Stimulated activated CD4-positive, alpha-beta T cell treated with anti-CD3 and anti-CD28 coated beads, TNF-alpha, amount 100 ng/mL, for 4 hours (primary cell): ENCODE measurements at regions not wholly inside any gene's neighbourhood (a gene's known extent, or its start where the extent isn't known, plus 50 kb on each side); places are given as distances from the start of the nearest gene placed in this dataset.
"Not testable (repeated sequence)": the region's sequence is repeated elsewhere in the genome, so short reads cannot be mapped to it uniquely, and the experiment has no call there.

Experiments used
- DNase-seq, 3 experiments: peaks; one replicate each; pipeline ENCODE4 v3.0.0-alpha.2; 2020; ENCODE audit warnings: low read depth in 3 of 3

DNA sequence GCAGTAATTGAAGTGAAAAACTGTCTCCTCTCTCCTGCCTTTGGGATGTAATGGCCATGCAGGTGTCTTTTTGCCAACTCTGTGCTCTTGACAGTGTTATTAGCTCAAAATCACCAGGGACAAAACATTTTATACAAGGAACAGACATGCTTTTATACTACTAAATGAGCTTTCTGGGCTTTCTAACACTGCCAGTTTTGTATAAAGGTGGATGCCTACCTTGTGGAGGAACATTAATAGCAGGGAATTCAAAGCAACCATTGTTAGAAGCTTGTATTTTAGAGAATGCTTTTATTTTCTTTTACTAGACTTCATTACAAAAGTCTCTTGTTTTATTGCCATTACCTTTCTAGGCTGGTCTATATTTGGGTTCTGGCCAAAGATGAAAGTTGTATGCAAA, 54.7 kb upstream of the ARSJ start:
- DNase-seq, result no peak

DNA sequence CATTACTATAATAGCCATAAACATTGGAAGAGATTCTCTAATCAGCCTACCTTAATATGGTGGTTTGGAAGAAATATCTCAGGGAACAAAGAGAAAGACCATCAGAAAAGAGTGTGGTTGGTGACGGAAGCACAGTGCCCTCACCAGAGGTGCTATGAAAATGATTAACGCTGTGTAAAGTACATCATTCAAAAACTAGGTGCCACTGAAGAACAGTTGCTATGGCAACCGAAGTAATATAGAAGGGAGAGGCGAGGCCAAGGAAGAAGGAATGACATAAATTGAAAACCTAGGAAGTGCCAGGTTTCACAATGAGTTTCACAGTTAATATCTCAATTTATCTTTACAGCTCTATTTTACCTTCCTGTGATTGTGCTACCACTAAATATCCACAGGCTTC, 57.0 kb upstream of the ARSJ start:
- no peak for DNase-seq

DNA sequence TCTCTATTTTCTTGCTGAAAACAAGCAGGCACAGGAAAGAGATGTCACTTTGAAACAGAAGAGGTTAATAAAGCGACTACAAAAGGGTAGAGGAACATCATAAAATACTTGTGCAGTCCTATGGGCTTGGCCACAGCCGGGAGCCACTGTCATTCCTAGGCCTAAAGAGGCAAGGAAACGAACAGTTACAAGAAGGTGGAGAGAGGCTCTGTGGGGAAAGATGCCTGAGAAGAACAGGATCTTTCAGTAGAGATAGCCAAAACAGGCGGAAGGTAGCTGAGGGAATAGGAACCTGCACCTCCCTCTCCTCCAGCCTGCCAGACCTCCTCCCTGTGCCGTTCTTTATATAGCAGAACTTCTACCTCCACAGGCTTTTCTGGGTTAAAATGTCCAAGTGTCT, 57.4 kb upstream of the ARSJ start:
- DNase-seq, result no peak

DNA sequence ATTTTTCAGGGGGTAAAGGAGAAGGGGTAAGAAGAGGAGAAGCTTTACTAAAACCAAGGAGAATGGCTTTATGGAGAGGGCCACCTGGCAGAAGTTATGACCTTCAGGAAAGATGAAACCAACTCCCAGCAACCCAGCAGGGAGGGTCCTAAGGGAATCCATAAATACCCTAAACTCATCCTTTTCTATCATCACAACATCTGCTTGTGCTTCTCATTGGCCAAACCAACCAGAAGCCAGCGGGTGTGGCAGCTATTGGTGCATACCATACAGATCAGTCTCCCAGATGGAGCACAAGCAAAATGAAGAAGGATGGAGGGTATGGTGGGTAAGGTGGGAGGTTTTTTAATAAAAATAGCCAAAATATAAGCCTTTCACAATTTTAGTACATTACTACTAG, 58.5 kb upstream of the ARSJ start:
- DNase-seq, result no peak

DNA sequence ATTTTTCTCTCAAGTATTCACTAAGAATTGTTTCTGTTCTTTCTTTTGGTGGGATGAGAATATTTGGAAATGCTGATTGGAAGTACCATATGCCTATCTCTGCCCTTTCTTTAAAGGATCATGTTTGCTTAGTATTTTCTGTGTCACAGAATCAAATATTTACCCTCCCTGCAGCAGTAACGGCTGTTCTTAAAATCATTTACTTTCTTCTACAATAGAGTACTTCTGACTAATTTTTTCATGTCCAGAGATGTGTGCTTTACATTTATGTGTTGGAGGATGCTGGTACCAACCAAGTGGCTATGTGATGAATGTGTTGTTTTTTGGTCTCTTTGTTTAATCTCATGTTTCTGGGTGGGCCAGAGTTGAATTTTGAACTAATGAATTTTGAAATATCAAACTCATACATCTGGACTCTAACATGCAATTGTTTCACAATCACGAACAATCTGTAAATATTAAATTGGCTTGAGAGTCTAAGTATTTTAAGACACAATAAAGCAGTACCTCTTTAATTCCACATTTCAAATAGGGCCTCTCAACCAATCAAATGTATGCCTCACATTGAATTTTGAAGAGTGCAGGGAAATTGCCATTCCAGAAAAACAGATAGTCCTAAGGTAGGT, 59.4 kb upstream of the ARSJ start:
- no peak for DNase-seq

DNA sequence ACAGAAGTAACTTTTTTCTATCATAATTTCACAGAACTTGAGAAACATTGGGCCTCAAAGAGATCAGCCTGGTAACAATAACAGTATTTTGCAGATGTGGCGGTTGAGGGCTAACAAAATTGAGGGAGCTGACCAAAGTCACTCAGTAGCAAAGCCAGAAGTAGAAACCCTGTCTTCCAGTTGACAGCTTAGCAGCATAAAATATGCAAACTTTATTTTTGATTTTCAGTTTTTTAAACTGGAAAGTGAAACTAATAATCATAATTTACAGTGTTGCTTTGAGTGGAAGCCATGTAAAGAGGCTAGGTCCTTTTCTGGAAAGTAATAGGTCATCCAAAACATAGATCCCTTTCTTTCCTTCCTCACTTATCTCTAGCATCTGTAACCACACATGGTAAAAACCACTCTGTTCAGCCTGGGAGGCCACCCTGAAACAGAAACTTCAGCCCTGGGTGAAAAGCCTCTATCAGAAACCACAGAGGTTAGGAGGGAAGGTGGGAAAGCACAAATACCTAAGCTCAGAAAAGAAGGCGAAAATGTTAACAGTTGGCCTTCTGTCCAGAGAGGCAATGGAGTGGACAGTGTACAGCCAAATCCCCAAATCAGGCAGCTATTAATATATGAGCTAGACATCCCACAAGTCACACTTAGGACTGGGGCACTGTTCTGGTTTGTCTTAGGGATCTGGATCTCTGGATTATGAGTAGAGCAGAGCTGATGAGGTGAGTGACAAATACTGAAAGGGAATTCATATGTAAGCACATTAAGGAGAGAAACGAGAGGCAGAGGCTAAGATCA, 61.1 kb upstream of the ARSJ start:
- no peak for DNase-seq

DNA sequence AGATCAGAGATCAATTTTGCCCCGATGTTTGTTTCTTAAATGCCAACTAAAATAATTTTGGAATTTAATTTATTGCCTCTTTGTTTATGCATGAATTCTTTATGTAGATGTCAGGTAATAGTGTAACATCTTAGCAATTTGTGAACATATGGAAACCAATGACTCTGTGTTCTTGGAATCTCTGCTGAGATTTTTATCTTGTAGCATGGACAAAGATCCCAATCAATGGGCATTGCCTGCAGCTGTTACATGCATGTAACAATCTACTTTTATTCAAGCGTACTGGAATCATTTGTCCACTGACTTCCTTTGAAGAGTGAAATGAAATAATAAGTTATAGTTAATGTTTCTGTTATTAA, 61.6 kb upstream of the ARSJ start:
- no peak for DNase-seq

DNA sequence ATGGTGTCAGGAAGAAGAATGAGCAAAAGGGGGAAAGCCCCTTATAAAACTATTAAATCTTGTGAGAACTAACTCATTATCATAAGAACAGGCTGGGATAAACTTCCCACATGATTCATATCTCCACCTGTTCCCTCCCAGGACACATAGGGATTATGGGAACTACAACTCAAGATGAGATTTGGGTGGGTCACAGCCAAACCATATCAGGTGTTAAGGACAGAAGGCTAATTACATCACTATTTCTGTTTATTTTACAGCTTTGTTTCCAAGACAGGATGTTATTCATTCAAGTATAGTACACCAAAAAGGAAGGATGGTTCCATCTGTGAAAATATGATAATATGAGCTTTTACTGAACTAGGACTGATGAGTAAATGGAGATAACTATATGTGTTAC, 63.7 kb upstream of the ARSJ start:
- DNase-seq, result no peak

DNA sequence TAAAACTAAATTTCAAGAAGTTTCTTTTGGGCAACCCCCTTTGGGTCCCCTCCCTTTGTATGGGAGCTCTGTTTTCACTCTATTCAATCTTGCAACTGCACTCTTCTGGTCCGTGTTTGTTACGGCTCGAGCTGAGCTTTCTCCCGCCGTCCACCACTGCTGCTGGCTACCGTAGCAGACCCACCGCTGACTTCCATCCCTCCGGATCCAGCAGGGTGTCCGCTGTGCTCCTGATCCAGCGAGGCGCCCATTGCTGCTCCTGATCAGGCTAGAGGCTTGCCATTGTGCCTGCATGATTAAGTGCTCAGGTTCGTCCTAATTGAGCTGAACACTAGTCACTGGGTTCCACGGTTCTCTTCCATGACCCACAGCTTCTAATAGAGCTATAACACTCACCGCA, 64.9 kb upstream of the ARSJ start:
- DNase-seq, result not testable (repeated sequence)

DNA sequence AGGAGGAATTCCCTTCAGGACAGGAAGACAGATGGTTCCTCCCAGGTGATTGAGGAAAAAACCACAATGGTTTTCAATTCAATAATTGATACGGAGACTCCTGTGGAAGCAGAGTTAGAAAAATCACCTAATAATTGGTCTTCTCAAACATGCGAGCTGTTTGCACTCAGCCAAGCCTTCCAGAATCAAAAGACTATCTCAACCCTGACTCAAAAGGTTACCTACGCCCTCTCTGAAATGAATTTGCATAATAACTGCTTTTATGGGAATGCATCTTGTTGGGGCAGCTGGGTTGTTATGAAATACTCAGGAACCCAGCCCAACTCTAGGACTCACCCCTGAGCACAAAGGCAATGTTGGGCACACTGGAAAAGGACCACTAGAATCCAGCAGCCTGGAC, 66.9 kb upstream of the ARSJ start:
- no peak for DNase-seq

DNA sequence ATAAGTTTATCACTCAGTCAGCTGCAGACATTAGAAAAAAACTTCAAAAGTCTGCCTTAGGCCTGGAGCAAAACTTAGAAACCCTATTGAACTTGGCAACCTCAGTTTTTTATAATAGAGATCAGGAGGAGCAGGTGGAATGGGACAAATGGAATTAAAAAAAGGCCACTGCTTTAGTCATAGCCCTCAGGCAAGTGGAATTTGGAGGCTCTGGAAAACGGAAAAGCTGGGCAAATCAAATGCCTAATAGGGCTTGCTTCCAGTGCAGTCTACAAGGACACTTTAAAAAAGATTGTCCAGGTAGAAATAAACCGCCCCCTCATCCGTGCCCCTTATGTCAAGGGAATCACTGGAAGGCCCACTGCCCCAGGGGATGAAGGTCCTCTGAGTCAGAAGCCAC, 68.7 kb upstream of the ARSJ start:
- not testable (repeated sequence) for DNase-seq

DNA sequence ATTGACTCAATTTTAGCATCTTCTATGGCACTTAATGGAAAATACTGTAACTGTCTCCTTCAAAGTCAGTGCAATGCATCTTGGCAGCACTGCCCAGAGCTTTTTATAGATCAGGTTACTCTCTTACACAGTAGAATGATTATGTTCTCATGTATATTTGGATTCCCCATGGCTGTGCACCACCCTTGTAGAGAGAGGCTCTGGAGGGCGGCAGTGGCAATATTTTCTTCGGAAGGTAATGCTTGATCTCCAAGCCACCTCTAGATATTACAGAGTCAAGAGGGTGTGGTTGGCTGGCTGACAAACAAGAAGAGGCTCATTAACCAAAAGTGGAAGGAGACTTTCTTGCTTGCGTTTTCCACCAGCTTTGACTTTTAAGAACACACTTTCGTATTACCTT, 72.8 kb upstream of the ARSJ start:
- DNase-seq, result no peak

DNA sequence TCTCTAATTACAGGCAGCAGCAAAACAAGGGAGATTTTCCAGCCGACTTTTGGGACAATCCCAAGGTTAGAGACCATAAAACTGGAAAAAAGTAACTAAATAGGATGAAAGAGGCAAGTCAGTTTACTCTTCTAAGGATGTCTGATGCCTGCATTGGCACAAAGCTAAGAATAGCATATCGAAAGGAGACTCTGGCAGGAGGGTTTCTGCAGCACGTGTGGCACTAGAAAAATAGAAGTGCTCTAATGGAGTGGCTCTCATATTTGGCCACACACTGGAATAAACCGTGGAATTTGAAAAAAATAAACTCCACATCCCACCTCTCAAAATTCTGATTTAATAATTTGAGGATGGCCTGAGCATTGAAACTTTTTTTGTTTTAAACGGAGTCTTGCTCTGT, 77.2 kb upstream of the ARSJ start:
- DNase-seq, result no peak

DNA sequence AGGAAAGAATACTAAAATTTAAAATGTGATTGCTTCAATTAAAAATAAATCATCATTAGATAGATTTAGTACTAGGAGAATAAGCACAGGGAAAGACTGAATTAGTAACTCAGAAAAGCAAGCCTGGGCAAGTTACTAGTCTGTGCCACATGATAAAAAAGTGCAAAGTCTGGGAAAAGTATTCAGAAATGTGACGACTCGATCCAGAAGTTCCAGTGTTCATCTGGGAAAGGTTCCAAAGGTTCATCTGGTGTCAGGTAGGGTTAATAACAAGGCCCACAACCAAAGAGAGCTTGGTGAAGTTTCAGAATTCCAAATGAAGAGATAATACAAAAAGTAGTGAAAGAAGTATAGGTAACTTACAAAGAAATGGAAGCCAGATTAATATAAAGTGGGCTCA, 78.3 kb upstream of the ARSJ start:
- DNase-seq, result no peak

DNA sequence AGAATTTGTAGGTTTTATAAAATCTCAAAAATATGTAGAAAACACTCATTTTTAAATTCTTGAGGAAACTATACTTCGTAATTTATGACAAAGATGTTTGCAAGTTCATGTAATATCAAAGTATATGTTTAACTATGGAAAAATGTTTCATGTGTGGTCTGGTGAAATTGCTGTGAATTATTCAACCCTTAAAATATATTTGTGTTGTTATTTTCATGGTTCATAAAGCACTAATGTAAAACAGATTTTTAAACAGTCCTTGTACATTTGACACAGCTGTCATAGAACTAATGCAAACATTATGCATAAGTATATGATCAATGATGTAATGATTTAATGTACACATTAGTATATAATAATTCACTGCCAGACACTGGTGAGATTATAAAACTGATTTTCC, 83.1 kb upstream of the ARSJ start:
- no peak for DNase-seq

DNA sequence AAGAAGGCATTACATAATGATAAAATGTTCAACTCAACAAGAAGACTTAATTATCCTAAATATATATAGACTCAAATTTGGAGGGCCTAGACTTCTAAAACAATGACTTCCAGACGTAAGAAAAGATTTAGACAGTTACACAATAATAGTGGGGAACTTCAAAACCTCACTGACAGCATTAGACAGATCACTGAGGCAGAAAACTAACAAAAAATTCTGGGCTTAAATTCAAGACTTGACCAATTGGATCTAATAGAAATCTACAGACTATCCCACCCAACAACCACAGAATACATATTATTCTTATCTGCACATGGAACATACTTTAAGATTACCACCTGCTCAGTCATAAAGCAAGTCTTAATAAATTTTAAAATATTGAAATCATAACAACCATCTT, 93.3 kb upstream of the ARSJ start:
- DNase-seq, result no peak

DNA sequence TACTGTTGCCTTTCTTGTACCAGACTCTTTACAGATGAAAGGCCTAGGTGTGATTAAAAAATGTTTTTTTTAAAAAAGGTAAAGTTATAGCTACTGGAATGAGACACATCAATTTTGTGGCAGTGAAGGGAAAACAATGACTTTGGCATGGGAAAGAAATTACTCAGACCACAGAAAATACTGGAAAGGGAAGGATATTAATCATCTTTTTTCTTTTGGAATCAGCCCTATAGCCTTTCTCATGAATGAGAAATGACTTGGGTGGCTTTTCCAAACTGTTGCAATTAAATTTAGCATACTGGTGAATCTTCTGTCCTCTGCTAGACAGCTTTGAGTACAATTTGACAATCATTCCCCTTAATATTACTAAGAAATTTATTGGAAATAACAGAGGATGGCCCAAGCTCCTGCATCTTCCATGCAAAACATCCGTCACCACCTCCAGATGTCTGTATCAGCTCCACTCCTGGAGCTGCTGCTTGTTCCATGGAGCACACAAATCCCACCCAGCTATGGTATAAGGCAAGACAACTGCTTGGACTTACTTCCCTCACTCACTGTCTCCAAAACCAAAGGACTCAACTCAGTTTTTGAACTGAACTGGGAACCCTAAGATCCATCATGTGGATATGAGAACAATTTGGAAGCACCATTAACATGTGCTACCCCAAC, 97.6 kb upstream of the ARSJ start:
- no peak for DNase-seq

DNA sequence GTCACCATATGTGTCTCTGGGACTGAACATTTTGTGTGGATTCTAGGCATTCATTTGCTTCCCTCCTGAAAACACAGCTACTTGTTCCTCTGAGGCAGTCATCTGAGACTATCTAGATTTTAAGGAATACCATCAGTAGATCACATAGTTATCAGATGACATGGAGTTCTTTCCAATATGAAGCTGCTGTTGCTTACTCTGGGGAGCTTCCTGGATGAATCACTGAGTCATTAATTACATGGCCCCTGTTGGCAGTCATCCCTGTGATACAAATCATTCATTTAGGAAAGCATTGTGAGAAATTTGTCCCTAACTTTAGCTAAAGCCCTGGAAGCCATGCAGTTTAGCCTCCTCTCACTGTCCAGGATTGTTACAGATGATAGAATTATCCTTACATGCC, 98.2 kb upstream of the ARSJ start:
- DNase-seq, result no peak

DNA sequence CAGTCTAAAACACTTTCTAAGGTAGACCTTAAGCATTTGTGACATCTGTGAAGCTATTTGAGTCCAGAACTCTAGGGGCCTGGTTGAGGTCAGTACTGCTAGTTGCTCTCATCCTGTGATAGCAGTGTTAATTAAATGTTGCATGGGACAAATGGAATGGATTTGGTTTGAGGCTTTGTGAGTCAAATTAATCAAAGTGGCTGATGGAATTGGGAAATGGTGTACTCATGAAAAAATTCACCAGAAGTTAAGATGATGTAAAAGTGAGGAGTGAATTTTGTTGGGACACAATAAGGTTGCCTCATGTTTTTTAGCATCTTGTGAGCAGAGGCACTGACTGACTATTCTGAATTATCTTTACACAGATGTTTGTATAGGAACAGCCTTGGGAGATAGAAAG, 99.2 kb upstream of the ARSJ start:
- DNase-seq, result no peak

DNA sequence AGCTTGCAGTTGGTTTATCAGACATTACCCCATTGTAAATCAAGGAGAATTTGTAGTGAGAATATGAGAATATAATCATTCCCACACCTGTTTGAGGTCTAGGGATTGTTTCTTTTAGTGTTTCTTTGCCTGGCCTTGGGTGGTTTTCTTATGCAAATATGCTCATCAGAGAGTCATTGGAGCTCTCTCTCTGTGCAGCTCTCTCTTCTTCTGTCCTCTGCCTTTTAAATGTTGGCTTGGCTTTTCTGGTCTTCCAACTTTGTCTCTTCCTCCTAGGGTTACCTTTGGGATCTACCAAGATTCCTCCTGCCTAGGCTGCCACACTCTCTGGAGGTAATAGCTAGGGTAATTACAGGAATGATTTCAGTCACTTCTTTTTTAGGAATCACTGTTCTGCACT, 102.3 kb upstream of the ARSJ start:
- no peak for DNase-seq

DNA sequence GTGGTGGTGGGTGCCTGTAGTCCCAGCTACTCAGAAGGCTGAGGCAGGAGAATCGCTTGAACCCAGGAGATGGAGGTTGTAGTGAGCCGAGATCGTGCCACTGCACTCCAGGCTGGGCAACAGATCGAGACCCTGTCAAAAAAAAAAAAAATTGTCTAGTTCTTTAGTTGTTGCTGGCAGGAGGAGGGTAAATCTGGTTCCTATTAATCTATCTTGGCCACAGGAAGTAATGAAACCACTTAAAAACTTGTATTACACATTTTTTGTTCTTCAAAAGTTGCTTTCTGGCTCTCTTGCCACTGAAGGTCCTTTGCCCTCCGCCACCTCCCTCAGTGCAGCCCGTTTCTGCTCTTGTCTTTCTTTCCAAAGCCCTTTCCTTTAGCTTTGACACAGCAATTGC, 102.9 kb upstream of the ARSJ start:
- DNase-seq, result no peak

DNA sequence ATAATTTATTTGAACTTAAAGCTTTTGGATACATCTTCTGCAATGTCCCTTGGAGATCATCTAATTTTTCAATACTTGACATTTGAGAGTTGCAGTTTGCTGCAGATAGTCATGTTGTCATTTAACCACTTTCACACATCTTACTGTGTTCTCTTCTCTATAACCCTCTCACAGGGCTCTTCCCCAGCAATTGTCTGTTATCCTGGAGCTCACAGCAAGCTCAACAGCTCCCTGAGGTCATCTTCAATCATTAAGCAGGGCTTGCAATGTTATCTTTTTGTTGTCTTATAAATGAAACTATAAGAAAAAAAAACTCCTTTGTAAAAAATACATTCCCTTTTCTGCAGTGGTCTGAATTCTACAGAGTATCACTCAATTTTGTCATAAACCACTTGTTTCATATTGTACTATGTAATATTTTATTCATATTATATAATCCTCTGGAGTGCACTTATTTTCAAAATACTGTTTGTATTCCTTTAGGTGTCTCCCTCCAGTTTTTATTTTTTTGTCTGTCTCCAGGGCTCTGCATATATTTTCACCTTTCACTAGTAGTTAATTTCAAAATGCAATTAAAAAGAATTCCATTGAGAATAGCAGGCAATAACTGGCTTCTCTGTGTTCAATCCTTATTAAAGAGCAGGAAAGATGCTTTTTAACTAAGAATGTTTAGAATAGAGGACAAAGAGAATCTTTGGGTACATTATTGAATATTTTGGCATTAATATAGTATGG, 106.3 kb upstream of the ARSJ start:
- no peak for DNase-seq
